Heart right ventricle (tissue), 16 donors: ENCODE measurements at regions not wholly inside any gene's neighbourhood (a gene's known extent, or its start where the extent isn't known, plus 50 kb on each side); places are given as distances from the start of the nearest gene placed in this dataset.

Source experiments
- ATAC-seq, 8 donors: fragments of 200-7000 bp; cut with Tn5 transposase; one replicate each; pipeline ENCODE4 v1.9.1; 2020; ENCODE audit warnings: mild to moderate bottlenecking in 8 of 8, moderate library complexity in 8 of 8, moderate number of reproducible peaks in 1 of 8
- DNase-seq, 2 donors: peaks; one replicate each; pipeline ENCODE4 v3.0.0-alpha.2; 2020
- H3K27ac ChIP-seq, 10 donors: fragments of 200-600 bp; sonication (generic) in 2 of 10; one replicate each; pipeline versions ENCODE4 v1.5.0 to v1.8.0; 2020 to 2022; ENCODE audit warnings: mild to moderate bottlenecking in 3 of 10
- H3K27me3 ChIP-seq, 7 donors: fragments of 200-600 bp; one replicate each; pipeline ENCODE4 v1.8.0; 2021 to 2022; ENCODE audit warnings: mild to moderate bottlenecking in 2 of 7
- H3K36me3 ChIP-seq, 9 donors: fragments of 200-600 bp; sonication (generic) in 1 of 9; one replicate each; pipeline versions ENCODE4 v1.5.0 to v1.8.0; 2020 to 2022; ENCODE audit warnings: mild to moderate bottlenecking in 2 of 9
- H3K4me1 ChIP-seq, 9 donors: fragments of 200-600 bp; sonication (generic) in 1 of 9; one replicate each; pipeline versions ENCODE4 v1.5.0 to v1.8.0; 2020 to 2022; ENCODE audit warnings: mild to moderate bottlenecking in 4 of 9
- H3K4me3 ChIP-seq, 10 donors: fragments of 200-600 bp; sonication (generic) in 2 of 10; one replicate each; pipeline versions ENCODE4 v1.5.0 to v1.8.0; 2020 to 2022; ENCODE audit warnings: mild to moderate bottlenecking in 7 of 10, moderate library complexity in 2 of 10
- H3K9me3 ChIP-seq, 11 donors: fragments of 200-600 bp in 10 of 11; sonication (generic) in 2 of 11; one replicate each; pipeline versions ENCODE4 v1.5.0 to v1.8.0; 2013 to 2022; ENCODE audit warnings: mild to moderate bottlenecking in 2 of 11, control low read depth in 1 of 11, moderate library complexity in 1 of 11
- CTCF ChIP-seq, 9 donors: fragments of 200-600 bp; sonication (generic) in 2 of 9; IDR thresholded peaks; one replicate each; pipeline versions ENCODE4 v1.5.0 to v1.8.0; 2021 to 2022; ENCODE audit warnings: antibody characterized with exemption in 9 of 9, mild to moderate bottlenecking in 5 of 9, moderate library complexity in 1 of 9
- WGBS, 2 donors: extraction: QIAGEN DNeasy Blood & Tissue Kit; methylation state at CpG; one replicate each; pipeline ENCODE4 v1.1.7; 2013; ENCODE audit warnings: inconsistent platforms in 1 of 2; 5-methylcytosine and 5-hydroxymethylcytosine counted together
- intact Hi-C, 10 donors: fragments of 100-400 bp; cut with DNase I; formaldehyde crosslinking; loops; one replicate each; pipeline versions ENCODE4 v1.11.1 to v1.14.2; 2022
- donor health status: Arrhythmogenic right ventricular cardiomyopathy.
- donor health status: ischemic (EF 13 %, LVEDD 7.1; RV severe dilation, severe dysfunction).
- donor health status: healthy with polysubstance abuse.
- donor health status: DM: no; HTN: yes; CAD: no.
- donor health status: DM: no; HTN: no; CAD: no.
- donor health status: ischemic (EF 25% LVEDD 6.9; RV normal size, moderate dysfunction).
- donor health status: ischemic (EF 25% LVEDD 5.7; RV mildly dilated, moderate dysfunction).
- donor health status: healthy.
- donor health status: DM: yes; HTN: yes; CAD: no.
- donor health status: Ischemic cardiomyopathy.
- donor health status: ischemic (EF 35%, LVEDD 5.7; RV mildly dilated, moderate dysfunction).
- donor health status: nonischemic (EF 11% LVEDD 7.7; RV severe dilation, severe dysfunction).
- donor health status: DM: yes; HTN: yes; CAD: no.
- donor health status: PGD.
- donor health status: ischemic (EF 29% LVEDD 5.4; RV normal size, mild dysfunction).
- donor health status: nonischemic (EF 23%, LVEDD 6.1; RV moderate dilation, normal function).

GRCh38 chr18:46377557-46377956 lies 273.4 kb downstream of the HAUS1 start:
- no peaks in the 10 kb centered on the region for H3K36me3 ChIP-seq
- DNase-seq (no peak), ATAC-seq (no peak)
- no peak for TF ChIP-seq CTCF (IDR thresholded peaks at IDR 0.05)
- no peaks in the 10 kb centered on the region for H3K27me3 ChIP-seq
- peaks cover 0 to 7% (median 0%) of the 10 kb centered on the region in 9 donors for H3K4me1 ChIP-seq
- intact Hi-C loops = no loop called here
- no peak overlapping the region for H3K27ac ChIP-seq
- H3K4me3 ChIP-seq = no peak overlapping the region
- WGBS, 2 donors = 95 to 100% methylated on average over 1 of the region's 1 CpG
- no peaks in the 10 kb centered on the region for H3K9me3 ChIP-seq

GRCh38 chr18:46378126-46378863 lies 274.1 kb downstream of the HAUS1 start:
- peaks cover 0 to 7% (median 0%) of the 10 kb centered on the region in 9 donors for H3K4me1 ChIP-seq
- ATAC-seq (no peak), DNase-seq (no peak)
- H3K9me3 ChIP-seq = no peaks in the 10 kb centered on the region
- no peak overlapping the region for H3K4me3 ChIP-seq
- H3K27me3 ChIP-seq = no peaks in the 10 kb centered on the region
- intact Hi-C loops = no loop called here
- WGBS, 2 donors = 81 to 83% methylated on average over 12 of the region's 12 CpGs
- H3K27ac ChIP-seq = no peak overlapping the region
- no peaks in the 10 kb centered on the region for H3K36me3 ChIP-seq
- TF ChIP-seq CTCF (IDR thresholded peaks at IDR 0.05) = no peak

GRCh38 chr18:46378864-46379207 lies 274.7 kb downstream of the HAUS1 start:
- ATAC-seq (no peak), DNase-seq (no peak)
- 91 to 98% methylated on average over 4 of the region's 4 CpGs for WGBS, 2 donors
- no peaks in the 10 kb centered on the region for H3K36me3 ChIP-seq
- no peak overlapping the region for H3K27ac ChIP-seq
- peaks cover 0 to 7% (median 0%) of the 10 kb centered on the region in 9 donors for H3K4me1 ChIP-seq
- H3K27me3 ChIP-seq = no peaks in the 10 kb centered on the region
- TF ChIP-seq CTCF (IDR thresholded peaks at IDR 0.05) = no peak
- H3K9me3 ChIP-seq = no peaks in the 10 kb centered on the region
- intact Hi-C loops = no loop called here
- H3K4me3 ChIP-seq = no peak overlapping the region

- WGBS, 2 donors = 85 to 87% methylated on average over 11 of the region's 11 CpGs
- no peaks in the 10 kb centered on the region for H3K9me3 ChIP-seq
- H3K36me3 ChIP-seq = no peaks in the 10 kb centered on the region
- DNase-seq (no peak), ATAC-seq (no peak)
- H3K27ac ChIP-seq = no peak overlapping the region
- H3K4me1 ChIP-seq = peaks cover 0 to 7% (median 0%) of the 10 kb centered on the region in 9 donors
- no peak for TF ChIP-seq CTCF (IDR thresholded peaks at IDR 0.05)
- intact Hi-C loops = no loop called here
- H3K27me3 ChIP-seq = no peaks in the 10 kb centered on the region
- H3K4me3 ChIP-seq = no peak overlapping the region
Observed at GRCh38 chr18:46379323-46379950, 275.3 kb downstream of the HAUS1 start.
